ENCODE measurements at regions not wholly inside any gene's neighbourhood (a gene's known extent, or its start where the extent isn't known, plus 50 kb on each side); places are given as distances from the start of the nearest gene placed in this dataset.

DNA sequence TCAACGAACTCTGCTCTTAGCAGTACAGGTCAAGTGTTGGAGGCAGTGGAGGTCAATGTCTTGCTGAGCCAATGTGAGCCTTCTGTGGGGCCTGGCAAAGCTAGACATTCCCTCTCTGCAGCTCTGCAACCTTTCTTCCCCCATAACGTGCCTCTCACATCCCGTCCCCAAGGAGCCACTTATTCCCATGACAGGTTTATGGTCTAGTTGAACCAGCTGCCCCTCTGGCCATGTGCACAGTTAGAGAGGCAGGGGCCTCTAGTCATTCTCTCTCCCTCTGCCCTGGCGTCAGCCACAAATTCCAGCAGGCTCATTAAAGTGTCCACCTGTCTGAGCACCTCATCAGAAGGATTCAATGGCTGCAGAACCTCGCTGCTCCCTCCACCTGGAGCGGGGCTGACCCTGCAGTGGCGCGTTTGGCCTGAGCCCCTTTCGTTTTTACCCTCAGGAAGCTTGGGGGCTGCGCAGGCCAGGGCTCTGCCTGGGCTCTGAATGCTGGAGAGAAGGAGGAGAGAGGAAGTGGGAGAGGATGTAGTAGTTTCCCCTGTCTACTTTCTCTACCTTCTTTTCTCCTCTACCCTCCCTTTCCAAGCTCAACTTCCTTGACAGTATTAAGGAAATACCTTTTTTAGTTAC, 302.1 kb upstream of the B3GAT1 start:
- TF ChIP-seq, protein P1, sequence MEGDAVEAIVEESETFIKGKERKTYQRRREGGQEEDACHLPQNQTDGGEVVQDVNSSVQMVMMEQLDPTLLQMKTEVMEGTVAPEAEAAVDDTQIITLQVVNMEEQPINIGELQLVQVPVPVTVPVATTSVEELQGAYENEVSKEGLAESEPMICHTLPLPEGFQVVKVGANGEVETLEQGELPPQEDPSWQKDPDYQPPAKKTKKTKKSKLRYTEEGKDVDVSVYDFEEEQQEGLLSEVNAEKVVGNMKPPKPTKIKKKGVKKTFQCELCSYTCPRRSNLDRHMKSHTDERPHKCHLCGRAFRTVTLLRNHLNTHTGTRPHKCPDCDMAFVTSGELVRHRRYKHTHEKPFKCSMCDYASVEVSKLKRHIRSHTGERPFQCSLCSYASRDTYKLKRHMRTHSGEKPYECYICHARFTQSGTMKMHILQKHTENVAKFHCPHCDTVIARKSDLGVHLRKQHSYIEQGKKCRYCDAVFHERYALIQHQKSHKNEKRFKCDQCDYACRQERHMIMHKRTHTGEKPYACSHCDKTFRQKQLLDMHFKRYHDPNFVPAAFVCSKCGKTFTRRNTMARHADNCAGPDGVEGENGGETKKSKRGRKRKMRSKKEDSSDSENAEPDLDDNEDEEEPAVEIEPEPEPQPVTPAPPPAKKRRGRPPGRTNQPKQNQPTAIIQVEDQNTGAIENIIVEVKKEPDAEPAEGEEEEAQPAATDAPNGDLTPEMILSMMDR (IDR thresholded peaks at IDR 0.05; ENCODE audit: low read length): no peak
- no peak for TF ChIP-seq EZH2 (IDR thresholded peaks at IDR 0.05; ENCODE audit: borderline replicate concordance, low read length)

Data from OCI-LY1 (cell line).